ENCODE measurements at regions not wholly inside any gene's neighbourhood (a gene's known extent, or its start where the extent isn't known, plus 50 kb on each side); places are given as distances from the start of the nearest gene placed in this dataset.

- TF ChIP-seq CTCF (IDR thresholded peaks at IDR 0.05) (no peak), POLR2A (IDR thresholded peaks at IDR 0.05) (no peak)
Measured at GRCh38 chr16:79891458-79891857, 290.9 kb upstream of the MAF start.
